Activated CD4-positive, alpha-beta T cell treated with anti-CD3 and anti-CD28 coated beads for 48 hours (primary cell): ENCODE measurements at regions not wholly inside any gene's neighbourhood (a gene's known extent, or its start where the extent isn't known, plus 50 kb on each side); places are given as distances from the start of the nearest gene placed in this dataset.

Experiments used
- DNase-seq: peaks from one replicate; pipeline ENCODE4 v3.0.0-alpha.2; 2020

GRCh38 chr3:94269763-94270162, 206.9 kb downstream of the NSUN3 start:
- no peak for DNase-seq

- DNase-seq: no peak
Observed at GRCh38 chr3:94272016-94272415, 209.2 kb downstream of the NSUN3 start.

GRCh38 chr3:94280958-94281357, 218.1 kb downstream of the NSUN3 start:
- DNase-seq: no peak

- no peak for DNase-seq
Observed at GRCh38 chr3:94285872-94286271, 223.0 kb downstream of the NSUN3 start.

- no peak for DNase-seq
Observed at GRCh38 chr3:94291686-94292085, 228.8 kb downstream of the NSUN3 start.

GRCh38 chr3:94292151-94292550, 229.3 kb downstream of the NSUN3 start:
- no peak for DNase-seq

GRCh38 chr3:94293793-94294195, 230.9 kb downstream of the NSUN3 start:
- no peak for DNase-seq

GRCh38 chr3:94294806-94295205, 231.9 kb downstream of the NSUN3 start:
- no peak for DNase-seq

- DNase-seq: no peak
Observed at GRCh38 chr3:94299716-94300115, 236.9 kb downstream of the NSUN3 start.

- DNase-seq: no peak
Observed at GRCh38 chr3:94301366-94301765, 238.5 kb downstream of the NSUN3 start.

- no peak for DNase-seq
Observed at GRCh38 chr3:94303266-94303665, 240.4 kb downstream of the NSUN3 start.

- DNase-seq: no peak
Observed at GRCh38 chr3:94303897-94304296, 241.0 kb downstream of the NSUN3 start.

- DNase-seq: no peak
Observed at GRCh38 chr3:94304954-94305353, 242.1 kb downstream of the NSUN3 start.

GRCh38 chr3:94305835-94306611, 243.2 kb downstream of the NSUN3 start:
- DNase-seq: no peak

- no peak for DNase-seq
Observed at GRCh38 chr3:94307588-94307987, 244.7 kb downstream of the NSUN3 start.

GRCh38 chr3:94308767-94309166, 245.9 kb downstream of the NSUN3 start:
- no peak for DNase-seq

GRCh38 chr3:94310341-94311135, 247.7 kb downstream of the NSUN3 start:
- no peak for DNase-seq

- no peak for DNase-seq
Observed at GRCh38 chr3:94311651-94312050, 248.8 kb downstream of the NSUN3 start.

GRCh38 chr3:94314218-94314883, 251.5 kb downstream of the NSUN3 start:
- no peak for DNase-seq

- DNase-seq: no peak
Observed at GRCh38 chr3:94317017-94317416, 254.2 kb downstream of the NSUN3 start.

- no peak for DNase-seq
Observed at GRCh38 chr3:94323596-94323995, 260.7 kb downstream of the NSUN3 start.

- no peak for DNase-seq
Observed at GRCh38 chr3:94331831-94332230, 269.0 kb downstream of the NSUN3 start.

GRCh38 chr3:94336046-94336753, 273.3 kb downstream of the NSUN3 start:
- DNase-seq: no peak
